Neural progenitor cell (in vitro differentiated cells): ENCODE measurements at regions not wholly inside any gene's neighbourhood (a gene's known extent, or its start where the extent isn't known, plus 50 kb on each side); places are given as distances from the start of the nearest gene placed in this dataset.

Source experiments
- DNase-seq: peaks from one replicate; pipeline ENCODE4 v3.0.0-alpha.2; 2016; ENCODE audit warnings: low spot score
- H2AFZ ChIP-seq: fragments of 200-600 bp; sonication (generic); replicated peaks from 2 replicates; pipeline ENCODE4 v1.6.1; 2016; ENCODE audit warnings: antibody characterized with exemption
- H3F3A ChIP-seq: fragments of 200-600 bp; sonication (generic); 2 replicates; pipeline ENCODE4 v1.6.1; 2016; ENCODE audit warnings: antibody characterized with exemption, low read depth
- H3K27ac ChIP-seq: fragments of 200-600 bp; sonication (generic); 2 replicates; pipeline ENCODE4 v1.5.1; 2016; ENCODE audit warnings: mild to moderate bottlenecking
- H3K27me3 ChIP-seq: fragments of 200-600 bp; sonication (generic); 2 replicates; pipeline ENCODE4 v1.6.1; 2016; ENCODE audit warnings: mild to moderate bottlenecking, moderate library complexity
- H3K36me3 ChIP-seq: fragments of 200-600 bp; sonication (generic); 2 replicates; pipeline ENCODE4 v1.5.1; 2016
- H3K4me1 ChIP-seq: fragments of 200-600 bp; sonication (generic); 2 replicates; pipeline ENCODE4 v1.6.1; 2016; ENCODE audit warnings: mixed run types
- H3K4me2 ChIP-seq: fragments of 200-600 bp; sonication (generic); 2 replicates; pipeline ENCODE4 v1.6.1; 2016
- H3K4me3 ChIP-seq: fragments of 200-600 bp; sonication (generic); 2 replicates; pipeline ENCODE4 v1.5.1; 2016
- H3K79me2 ChIP-seq: fragments of 200-600 bp; sonication (generic); 2 replicates; pipeline ENCODE4 v1.6.1; 2016; ENCODE audit warnings: low read depth
- H3K9ac ChIP-seq: fragments of 200-600 bp; sonication (generic); 2 replicates; pipeline ENCODE4 v1.6.1; 2016
- H3K9me3 ChIP-seq: fragments of 200-600 bp; sonication (generic); 2 replicates; pipeline ENCODE4 v1.5.1; 2016; ENCODE audit warnings: low read depth
- H4K20me1 ChIP-seq: fragments of 200-600 bp; sonication (generic); 2 replicates; pipeline ENCODE4 v1.6.1; 2016; ENCODE audit warnings: low read depth
- H3K27ac Mint-ChIP-seq: 3 replicates; pipeline ENCODE4 v1.8.0; 2021; ENCODE audit warnings: mixed read lengths
- H3K27me3 Mint-ChIP-seq: 2 replicates; pipeline ENCODE4 v1.8.0; 2022; ENCODE audit warnings: low read depth, mild to moderate bottlenecking, inconsistent platforms, moderate library complexity, mixed read lengths; ENCODE audit not compliant: insufficient read depth
- H3K36me3 Mint-ChIP-seq: 3 replicates; pipeline ENCODE4 v1.8.0; 2021; ENCODE audit warnings: mixed read lengths
- H3K4me1 Mint-ChIP-seq: 3 replicates; pipeline ENCODE4 v1.8.0; 2021; ENCODE audit warnings: mixed read lengths
- H3K4me3 Mint-ChIP-seq: 3 replicates; pipeline ENCODE4 v1.8.0; 2021; ENCODE audit warnings: mild to moderate bottlenecking, moderate library complexity, mixed read lengths
- H3K9me3 Mint-ChIP-seq: 3 replicates; pipeline ENCODE4 v1.8.0; 2020; ENCODE audit warnings: mixed read lengths
- CTCF ChIP-seq: fragments of 200-600 bp; sonication (generic); IDR thresholded peaks from 2 replicates; pipeline ENCODE4 v1.5.1; 2017; ENCODE audit warnings: antibody characterized with exemption, mild to moderate bottlenecking
- EZH2 ChIP-seq: fragments of 200-600 bp; sonication (generic); IDR thresholded peaks from 2 replicates; pipeline ENCODE4 v1.6.1; 2017; ENCODE audit warnings: antibody characterized with exemption, mild to moderate bottlenecking, moderate library complexity
- EZH2phosphoT487 ChIP-seq: fragments of 200-600 bp; sonication (generic); IDR thresholded peaks from 2 replicates; pipeline ENCODE4 v1.6.1; 2017; ENCODE audit warnings: antibody characterized with exemption

- Histone ChIP-seq H3K9me3 (no peaks in the 10 kb centered on the region), H3K4me1 (peaks cover 7% of the 10 kb centered on the region), H3K9ac (no peak overlapping the region), H3F3A (peaks cover 4% of the 10 kb centered on the region), H3K27me3 (no peaks in the 10 kb centered on the region), H3K79me2 (no peaks in the 10 kb centered on the region), H3K4me3 (no peak overlapping the region), H3K4me2 (peak overlapping the region; percentile 68), H3K36me3 (no peaks in the 10 kb centered on the region), H4K20me1 (no peaks in the 10 kb centered on the region), H3K27ac (no peak overlapping the region), H2AFZ (no peak overlapping the region)
- Mint-ChIP-seq H3K27ac (peak overlapping the region; percentile 48), H3K36me3 (peaks cover 7% of the 10 kb centered on the region), H3K4me1 (peaks cover 25% of the 10 kb centered on the region), H3K27me3 (no peaks in the 10 kb centered on the region), H3K9me3 (no peaks in the 10 kb centered on the region), H3K4me3 (no peak overlapping the region)
- peak; percentile 7 for DNase-seq
- TF ChIP-seq EZH2 (no peak), CTCF (no peak)
Measured at GRCh38 chr5:167835146-167835545, 456.3 kb upstream of the WWC1 start.

- Histone ChIP-seq H4K20me1 (no peaks in the 10 kb centered on the region), H2AFZ (no peak overlapping the region), H3K9me3 (no peaks in the 10 kb centered on the region), H3K4me2 (no peak overlapping the region), H3K27ac (no peak overlapping the region), H3K36me3 (no peaks in the 10 kb centered on the region), H3K27me3 (no peaks in the 10 kb centered on the region), H3F3A (peaks cover 4% of the 10 kb centered on the region), H3K4me1 (peaks cover 7% of the 10 kb centered on the region), H3K79me2 (no peaks in the 10 kb centered on the region), H3K9ac (no peak overlapping the region), H3K4me3 (no peak overlapping the region)
- Mint-ChIP-seq H3K9me3 (no peaks in the 10 kb centered on the region), H3K4me3 (no peak overlapping the region), H3K27me3 (no peaks in the 10 kb centered on the region), H3K27ac (no peak overlapping the region), H3K4me1 (peaks cover 22% of the 10 kb centered on the region), H3K36me3 (peaks cover 10% of the 10 kb centered on the region)
- TF ChIP-seq EZH2phosphoT487, result no peak
- DNase-seq, result no peak
Measured at GRCh38 chr5:167837127-167837526, 454.3 kb upstream of the WWC1 start.

- Mint-ChIP-seq H3K36me3 (peaks cover 2% of the 10 kb centered on the region), H3K27ac (no peak overlapping the region), H3K4me1 (peaks cover 14% of the 10 kb centered on the region), H3K4me3 (no peak overlapping the region), H3K9me3 (no peaks in the 10 kb centered on the region), H3K27me3 (no peaks in the 10 kb centered on the region)
- no peak for DNase-seq
- no peaks in the 10 kb centered on the region for H3K36me3 ChIP-seq
- H2AFZ ChIP-seq, result no peak overlapping the region
- H3F3A ChIP-seq, result peaks cover 4% of the 10 kb centered on the region
- H3K9ac ChIP-seq, result no peak overlapping the region
- H3K4me2 ChIP-seq, result no peak overlapping the region
- H3K4me3 ChIP-seq, result no peak overlapping the region
- no peaks in the 10 kb centered on the region for H3K27me3 ChIP-seq
- no peaks in the 10 kb centered on the region for H3K79me2 ChIP-seq
- no peak overlapping the region for H3K27ac ChIP-seq
- TF ChIP-seq CTCF (no peak), EZH2phosphoT487 (no peak), EZH2 (no peak)
- peaks cover 7% of the 10 kb centered on the region for H3K4me1 ChIP-seq
- no peaks in the 10 kb centered on the region for H3K9me3 ChIP-seq
- no peaks in the 10 kb centered on the region for H4K20me1 ChIP-seq
Measured at GRCh38 chr5:167839065-167839464, 452.4 kb upstream of the WWC1 start.

GRCh38 chr5:167840527-167841130 is 450.8 kb upstream of the WWC1 start:
- no peak for DNase-seq
- Mint-ChIP-seq H3K4me1 (peaks cover 5% of the 10 kb centered on the region), H3K4me3 (no peak overlapping the region), H3K36me3 (peaks cover 2% of the 10 kb centered on the region), H3K27ac (no peak overlapping the region), H3K9me3 (no peaks in the 10 kb centered on the region), H3K27me3 (no peaks in the 10 kb centered on the region)
- Histone ChIP-seq H2AFZ (no peak overlapping the region), H3K27ac (no peak overlapping the region), H4K20me1 (no peaks in the 10 kb centered on the region), H3K79me2 (no peaks in the 10 kb centered on the region), H3K27me3 (no peaks in the 10 kb centered on the region), H3F3A (no peaks in the 10 kb centered on the region), H3K4me1 (peaks cover 2% of the 10 kb centered on the region), H3K9ac (no peak overlapping the region), H3K36me3 (no peaks in the 10 kb centered on the region), H3K4me2 (no peak overlapping the region), H3K9me3 (no peaks in the 10 kb centered on the region), H3K4me3 (no peak overlapping the region)
- TF ChIP-seq EZH2phosphoT487 (no peak), EZH2 (no peak), CTCF (no peak)
